GM19324 (cell line): ENCODE measurements at regions not wholly inside any gene's neighbourhood (a gene's known extent, or its start where the extent isn't known, plus 50 kb on each side); places are given as distances from the start of the nearest gene placed in this dataset.

Source experiments
- ATAC-seq: cut with Tn5 transposase; IDR thresholded peaks from one replicate; pipeline ENCODE4 v1.9.1; 2021; ENCODE audit warnings: mild to moderate bottlenecking, moderate library complexity; ENCODE audit not compliant: unreplicated experiment, low FRiP score

DNA sequence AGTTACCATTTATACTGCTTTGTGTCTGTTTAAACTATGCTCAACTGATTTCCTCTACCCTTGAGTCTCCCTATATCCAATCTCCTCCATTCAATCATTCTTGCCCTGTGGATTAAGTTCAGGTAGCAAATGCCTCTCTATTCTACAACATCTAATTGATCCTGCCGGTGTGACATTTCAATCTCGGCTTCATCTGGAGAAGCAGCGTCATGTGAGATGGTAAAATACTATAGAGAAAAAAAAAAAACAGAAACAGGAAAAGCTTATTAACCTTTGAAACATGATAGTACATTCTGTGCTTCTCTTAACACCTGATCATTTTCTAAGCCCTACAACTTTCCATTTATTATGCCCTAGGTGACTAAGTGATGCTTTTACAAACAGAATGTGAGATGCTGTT is 89.4 kb downstream of the KCTD12 start:
- no peak for ATAC-seq

DNA sequence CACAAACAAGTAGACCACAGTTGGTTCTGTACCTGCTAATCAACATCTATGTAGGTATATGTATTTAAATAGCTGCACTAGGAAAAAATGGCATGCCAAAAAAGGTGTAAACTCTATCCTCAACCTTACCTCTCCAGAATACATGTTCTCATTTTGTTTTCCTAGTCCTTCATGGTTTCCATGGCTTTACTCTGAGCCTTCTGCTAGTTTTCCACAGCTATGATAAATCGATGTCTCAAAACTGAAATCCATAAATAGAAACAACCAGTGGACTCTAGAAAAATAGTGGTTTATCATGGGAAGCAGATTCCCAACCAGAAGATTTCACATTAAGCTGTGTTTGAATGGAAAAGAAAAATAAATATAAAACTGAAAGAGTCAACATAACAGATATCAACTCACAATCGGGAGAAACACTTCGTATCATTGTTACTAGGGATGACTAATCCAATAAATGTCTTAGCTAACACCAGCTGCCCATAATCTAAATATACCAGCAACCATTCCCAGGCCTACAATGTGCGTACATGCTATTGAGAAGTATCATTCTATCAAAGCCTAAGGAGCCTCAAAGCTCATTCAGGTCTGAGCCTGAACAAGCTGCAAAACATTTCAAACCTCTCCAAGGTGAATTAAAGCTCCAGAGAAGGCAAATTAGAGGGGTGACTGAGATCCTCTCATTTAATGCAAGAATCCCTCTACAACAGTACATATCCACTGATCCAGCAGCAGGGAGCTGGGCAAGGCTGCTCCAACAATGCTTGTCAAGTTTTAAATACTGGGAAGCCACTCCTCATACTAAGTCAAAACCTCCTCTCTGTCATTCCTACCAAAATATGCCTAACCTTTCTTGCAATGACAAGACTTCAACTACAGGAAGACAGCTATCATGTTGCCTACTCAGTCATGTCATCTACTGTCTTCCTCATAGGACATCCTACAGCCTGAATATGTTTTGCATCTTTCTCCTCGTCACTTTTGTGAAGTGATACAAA is 90.2 kb downstream of the KCTD12 start:
- ATAC-seq, result no peak

- ATAC-seq, result no peak
These were observed 93.4 kb downstream of the KCTD12 start for GRCh38 chr13:76792731-76793347.

DNA sequence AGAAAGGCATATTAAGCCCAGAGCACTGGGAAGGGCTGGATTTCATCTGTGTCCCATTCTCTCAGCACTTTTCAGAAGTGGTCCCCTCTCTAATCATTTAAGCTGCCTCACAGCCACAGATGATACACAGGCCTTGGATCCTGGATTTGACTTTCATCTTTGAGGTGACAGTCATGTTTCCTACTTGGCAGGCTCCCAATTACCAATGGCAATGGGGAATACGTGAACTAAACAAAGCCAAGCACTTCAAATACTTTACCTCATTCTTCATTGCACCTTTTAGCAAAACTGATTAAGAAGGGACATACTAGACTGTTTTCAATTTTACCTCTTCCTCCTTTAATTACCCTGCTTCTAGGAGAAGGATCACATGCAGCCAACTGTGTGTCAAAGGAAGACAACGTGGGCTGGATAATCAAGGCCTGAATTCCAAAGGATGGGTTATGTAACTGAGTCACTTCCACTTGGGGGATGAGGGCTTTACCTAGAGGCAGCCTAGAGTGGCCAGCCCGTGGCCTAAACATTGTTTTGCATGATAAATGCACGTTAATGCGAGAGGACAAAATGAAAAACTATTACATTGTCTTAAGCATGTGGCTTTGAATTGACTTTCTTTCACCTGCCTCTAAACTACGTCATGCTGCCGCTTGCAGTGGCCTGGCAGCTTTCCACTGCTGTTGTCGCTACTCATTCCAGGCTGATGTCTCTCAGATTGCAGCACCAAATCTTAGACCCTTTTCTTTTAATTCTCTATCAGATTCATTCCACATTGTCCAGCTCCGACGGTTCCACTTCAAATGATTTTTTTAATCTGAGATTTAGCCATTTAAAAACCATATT is 95.0 kb downstream of the KCTD12 start:
- ATAC-seq, result no peak

GRCh38 chr13:76790526-76790925 is 95.7 kb downstream of the KCTD12 start:
- ATAC-seq, result no peak

DNA sequence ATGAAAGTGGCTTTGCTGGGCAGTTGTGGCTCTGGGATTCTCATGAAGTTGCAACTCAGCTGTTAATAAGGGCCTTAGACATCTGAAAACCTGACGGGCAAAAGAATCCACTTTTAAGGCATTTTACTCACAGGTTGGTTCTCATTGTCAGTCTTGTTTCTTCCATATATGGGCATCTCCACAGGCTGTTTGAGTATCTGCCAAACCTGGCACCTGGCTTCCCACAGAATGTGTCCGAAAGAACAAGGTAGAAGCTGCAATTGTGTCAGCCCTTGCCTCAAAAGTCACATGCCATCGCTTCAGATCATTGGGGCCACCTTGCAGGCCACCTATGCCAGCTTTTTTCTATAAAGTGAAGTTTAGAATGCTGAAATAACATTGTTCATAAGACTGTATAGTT is 102.4 kb downstream of the KCTD12 start:
- ATAC-seq, result no peak

- no peak for ATAC-seq
These were observed 107.4 kb downstream of the KCTD12 start for GRCh38 chr13:76778853-76779252.

- no peak for ATAC-seq
These were observed 109.1 kb downstream of the KCTD12 start for GRCh38 chr13:76777096-76777495.

DNA sequence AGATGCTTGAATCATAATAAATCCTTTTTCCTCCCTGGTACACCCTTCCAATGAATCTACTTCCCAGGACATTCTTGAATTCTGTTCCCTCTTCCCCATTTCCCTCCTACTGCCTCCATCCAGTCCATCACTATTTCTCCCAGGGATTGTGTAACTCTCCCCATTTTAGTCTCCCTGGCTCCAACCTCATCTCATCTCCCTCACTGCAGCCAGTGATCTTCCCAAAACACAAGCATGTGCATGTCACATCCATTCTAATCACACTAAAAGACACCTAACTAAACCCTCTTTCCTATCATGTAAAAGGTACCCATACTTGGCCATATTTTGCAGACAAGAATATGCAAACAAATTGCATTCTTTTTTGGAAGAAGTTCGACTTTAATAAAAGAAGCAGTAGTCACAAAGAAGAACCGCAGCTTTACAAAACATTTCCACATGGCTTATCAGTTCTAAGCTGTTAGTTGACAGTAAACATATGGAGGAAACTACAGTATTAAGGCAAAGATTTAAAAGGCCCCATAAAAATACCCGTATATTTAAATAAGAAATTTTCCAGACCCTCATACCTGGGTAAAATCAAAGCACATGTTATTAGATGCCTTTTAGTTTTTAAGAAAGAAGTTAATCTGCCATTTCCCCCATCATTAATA is 111.0 kb downstream of the KCTD12 start:
- ATAC-seq, result no peak

GRCh38 chr13:76773448-76774094 is 112.6 kb downstream of the KCTD12 start:
- ATAC-seq, result no peak

DNA sequence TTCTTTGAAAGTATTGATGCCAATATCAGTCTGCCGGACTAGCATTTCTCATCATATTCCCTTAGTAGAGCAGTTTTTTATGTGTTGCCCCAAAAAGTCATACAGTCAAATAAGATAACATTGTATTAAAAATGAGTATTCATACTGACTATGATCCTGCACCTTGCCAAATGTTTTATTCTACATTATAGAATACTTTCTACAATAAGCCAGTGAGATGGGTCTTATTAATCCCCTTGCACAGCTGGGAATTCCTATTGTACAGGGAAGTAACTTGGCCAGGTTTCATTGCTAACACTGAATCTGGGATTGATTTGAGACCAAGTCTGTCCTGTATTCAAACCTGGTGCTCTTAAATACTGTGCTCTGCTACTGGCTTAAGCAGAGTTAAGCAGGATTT is 114.0 kb downstream of the KCTD12 start:
- no peak for ATAC-seq

DNA sequence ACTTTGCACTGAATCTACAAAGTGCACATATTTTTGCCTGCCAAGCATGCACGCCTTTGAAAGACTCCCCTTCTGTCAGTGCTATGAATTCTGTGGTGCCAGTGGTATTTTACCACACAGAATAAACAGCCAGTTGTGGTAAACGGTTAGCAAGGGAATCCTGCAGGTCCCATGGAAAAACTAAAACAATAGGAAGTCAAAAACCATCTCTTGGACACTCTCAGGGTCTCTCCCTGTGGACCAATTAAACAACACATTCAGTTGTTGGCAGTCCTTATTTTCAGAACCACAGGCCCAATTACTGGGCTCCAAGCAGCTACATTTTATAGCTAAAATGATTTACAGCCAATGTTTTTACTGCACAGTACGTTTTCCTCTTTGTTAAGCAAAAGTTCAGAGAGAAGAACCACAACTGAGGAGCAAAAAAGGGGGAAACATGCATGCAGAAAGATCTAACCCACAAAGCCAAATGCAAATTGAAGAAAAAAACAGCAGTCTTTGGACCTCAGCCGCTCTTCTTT is 116.9 kb downstream of the KCTD12 start:
- ATAC-seq, result no peak

- no peak for ATAC-seq
These were observed 117.8 kb downstream of the KCTD12 start for GRCh38 chr13:76768384-76768783.

- ATAC-seq, result no peak
These were observed 121.3 kb downstream of the KCTD12 start for GRCh38 chr13:76764916-76765315.

DNA sequence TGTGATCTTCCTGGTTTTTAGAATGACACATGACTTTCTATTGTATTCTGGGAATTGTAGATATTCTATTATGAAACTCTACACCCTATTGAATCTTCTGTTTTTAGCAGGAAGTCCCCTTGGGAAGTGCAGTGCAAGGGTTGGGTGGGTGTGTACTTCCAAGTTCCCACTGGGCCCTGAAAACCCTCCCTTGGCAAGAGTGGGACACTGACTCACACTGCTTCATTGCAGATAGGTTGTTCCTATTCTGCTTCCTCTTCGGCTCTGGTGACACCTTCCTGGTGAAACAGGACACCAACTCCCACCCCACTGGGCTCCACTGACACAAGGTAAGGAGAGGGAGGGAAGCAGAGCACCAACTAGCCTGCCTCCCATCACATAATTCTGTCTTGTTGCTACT is 121.8 kb downstream of the KCTD12 start:
- no peak for ATAC-seq

- no peak for ATAC-seq
These were observed 123.5 kb downstream of the KCTD12 start for GRCh38 chr13:76762721-76763120.

DNA sequence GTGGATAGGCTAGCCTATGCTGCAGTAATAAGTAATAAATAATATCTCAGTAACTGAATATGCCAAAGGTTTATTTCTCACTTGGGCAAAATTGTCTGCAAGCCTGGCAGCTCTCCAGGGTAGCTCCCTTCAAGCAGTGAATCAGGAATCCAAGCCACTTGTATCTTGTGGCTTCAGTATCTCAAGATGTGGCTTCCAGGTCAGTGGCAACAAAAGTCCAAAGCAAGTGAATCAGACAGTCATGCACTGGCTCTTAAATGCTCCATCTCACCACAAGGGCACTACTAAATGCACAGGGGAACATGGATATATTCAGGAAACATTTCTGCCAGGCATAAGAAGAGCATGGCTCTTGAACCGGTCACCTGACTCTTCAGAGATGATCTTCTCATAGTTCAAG is 126.3 kb downstream of the KCTD12 start:
- ATAC-seq, result no peak

DNA sequence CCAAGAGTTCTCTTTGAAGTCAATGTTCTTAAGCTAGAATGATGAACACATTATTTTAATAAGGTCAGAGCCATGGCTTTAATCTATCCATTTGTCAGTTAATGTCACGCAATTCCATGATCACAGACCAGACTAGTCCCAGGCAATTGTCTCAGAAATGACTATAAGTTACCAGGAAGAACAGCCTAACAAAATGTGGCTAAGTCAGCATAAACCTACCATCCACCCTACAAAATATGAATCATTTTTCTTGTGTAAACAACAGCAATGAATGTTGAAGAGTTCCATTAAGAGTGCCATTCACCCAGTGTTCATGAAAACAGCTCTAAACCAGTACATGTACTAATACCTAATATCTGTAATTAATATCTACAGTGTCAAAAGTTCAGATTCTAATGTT is 127.5 kb downstream of the KCTD12 start:
- ATAC-seq, result no peak

DNA sequence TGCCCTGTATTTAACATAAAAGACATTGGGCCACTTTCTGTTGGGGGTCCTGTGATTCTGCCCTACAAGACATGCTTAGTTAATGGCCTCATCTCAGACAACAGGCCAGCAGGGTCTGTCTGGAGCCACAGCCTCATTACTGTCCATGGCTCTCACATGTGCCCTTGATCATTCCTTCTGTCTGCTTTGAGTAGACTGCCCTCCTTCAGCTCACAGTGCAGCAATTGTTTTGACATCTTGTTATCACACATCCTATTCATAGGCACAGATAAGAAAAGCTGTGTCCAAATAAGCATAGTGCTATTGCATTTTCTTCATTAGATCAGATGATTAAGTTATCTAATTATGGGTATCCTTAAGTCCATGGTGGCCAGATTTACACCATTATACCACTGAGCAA is 127.9 kb downstream of the KCTD12 start:
- ATAC-seq, result no peak

- ATAC-seq, result no peak
These were observed 129.8 kb downstream of the KCTD12 start for GRCh38 chr13:76756451-76756850.
